PC-9 (cell line): ENCODE measurements at regions not wholly inside any gene's neighbourhood (a gene's known extent, or its start where the extent isn't known, plus 50 kb on each side); places are given as distances from the start of the nearest gene placed in this dataset.

ENCODE experiments used
- CTCF ChIP-seq: fragments of 200-600 bp; sonication (generic); conservative IDR thresholded peaks from 2 replicates; pipeline ENCODE4 v1.6.1; 2017; ENCODE audit warnings: mixed run types, antibody characterized with exemption, mild to moderate bottlenecking, moderate library complexity
- EZH2 ChIP-seq: fragments of 200-600 bp; sonication (generic); IDR thresholded peaks from 2 replicates; pipeline ENCODE4 v1.8.0; 2017; ENCODE audit warnings: antibody characterized with exemption, low read depth

- TF ChIP-seq CTCF: no peak
- TF ChIP-seq EZH2: no peak
These were observed 170.4 kb upstream of the FLRT2 start for GRCh38 chr14:85359505-85359904.
